Parathyroid adenoma (tissue), 2 donors: ENCODE measurements at regions not wholly inside any gene's neighbourhood (a gene's known extent, or its start where the extent isn't known, plus 50 kb on each side); places are given as distances from the start of the nearest gene placed in this dataset.
"Not testable (repeated sequence)": the region's sequence is repeated elsewhere in the genome, so short reads cannot be mapped to it uniquely, and the experiment has no call there.

ENCODE experiments used
- H2AFZ ChIP-seq: fragments of 300-600 bp; sonication (generic); one replicate; pipeline ENCODE4 v1.7.0; 2017; ENCODE audit warnings: antibody characterized with exemption, mild to moderate bottlenecking
- H3K27ac ChIP-seq: fragments of 300-600 bp; sonication (generic); one replicate; pipeline ENCODE4 v1.7.0; 2017
- H3K27me3 ChIP-seq: fragments of 300-600 bp; sonication (generic); one replicate; pipeline ENCODE4 v1.7.0; 2017; ENCODE audit warnings: low read length; ENCODE audit not compliant: control insufficient read depth, insufficient read depth
- H3K36me3 ChIP-seq: fragments of 300-600 bp; sonication (generic); one replicate; pipeline ENCODE4 v1.7.0; 2017; ENCODE audit warnings: low read length; ENCODE audit not compliant: control insufficient read depth, insufficient read depth
- H3K4me1 ChIP-seq: fragments of 300-600 bp; sonication (generic); one replicate; pipeline ENCODE4 v1.7.0; 2017; ENCODE audit warnings: control low read depth
- H3K4me2 ChIP-seq: fragments of 300-600 bp; sonication (generic); one replicate; pipeline ENCODE4 v1.7.0; 2017; ENCODE audit warnings: low read length
- H3K4me3 ChIP-seq: fragments of 300-600 bp; sonication (generic); one replicate; pipeline ENCODE4 v1.7.0; 2017; ENCODE audit warnings: low read depth, low read length
- H3K79me2 ChIP-seq: fragments of 300-600 bp; sonication (generic); one replicate; pipeline ENCODE4 v1.7.0; 2017; ENCODE audit warnings: control low read depth
- H3K9ac ChIP-seq: fragments of 300-600 bp; sonication (generic); one replicate; pipeline ENCODE4 v1.7.0; 2017; ENCODE audit warnings: mild to moderate bottlenecking
- H3K9me3 ChIP-seq: fragments of 300-600 bp; sonication (generic); one replicate; pipeline ENCODE4 v1.7.0; 2017; ENCODE audit warnings: low read length; ENCODE audit not compliant: control insufficient read depth
- TF ChIP-seq, protein P1 (sequence below): fragments of 300-600 bp; sonication (generic); IDR thresholded peaks from one replicate; pipeline ENCODE4 v1.7.0; 2017; ENCODE audit warnings: antibody characterized with exemption, mild to moderate bottlenecking
- donor health status: primary hyperparathyroidism.

- Histone ChIP-seq H3K4me3 (no peak overlapping the region), H3K9me3 (no peaks in the 10 kb centered on the region), H3K27ac (no peak overlapping the region), H3K4me1 (no peaks in the 10 kb centered on the region), H3K4me2 (no peak overlapping the region), H3K79me2 (no peaks in the 10 kb centered on the region), H3K27me3 (no peaks in the 10 kb centered on the region), H3K9ac (no peak overlapping the region), H2AFZ (no peak overlapping the region), H3K36me3 (no peaks in the 10 kb centered on the region)
- TF ChIP-seq, protein P1, sequence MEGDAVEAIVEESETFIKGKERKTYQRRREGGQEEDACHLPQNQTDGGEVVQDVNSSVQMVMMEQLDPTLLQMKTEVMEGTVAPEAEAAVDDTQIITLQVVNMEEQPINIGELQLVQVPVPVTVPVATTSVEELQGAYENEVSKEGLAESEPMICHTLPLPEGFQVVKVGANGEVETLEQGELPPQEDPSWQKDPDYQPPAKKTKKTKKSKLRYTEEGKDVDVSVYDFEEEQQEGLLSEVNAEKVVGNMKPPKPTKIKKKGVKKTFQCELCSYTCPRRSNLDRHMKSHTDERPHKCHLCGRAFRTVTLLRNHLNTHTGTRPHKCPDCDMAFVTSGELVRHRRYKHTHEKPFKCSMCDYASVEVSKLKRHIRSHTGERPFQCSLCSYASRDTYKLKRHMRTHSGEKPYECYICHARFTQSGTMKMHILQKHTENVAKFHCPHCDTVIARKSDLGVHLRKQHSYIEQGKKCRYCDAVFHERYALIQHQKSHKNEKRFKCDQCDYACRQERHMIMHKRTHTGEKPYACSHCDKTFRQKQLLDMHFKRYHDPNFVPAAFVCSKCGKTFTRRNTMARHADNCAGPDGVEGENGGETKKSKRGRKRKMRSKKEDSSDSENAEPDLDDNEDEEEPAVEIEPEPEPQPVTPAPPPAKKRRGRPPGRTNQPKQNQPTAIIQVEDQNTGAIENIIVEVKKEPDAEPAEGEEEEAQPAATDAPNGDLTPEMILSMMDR: no peak
These were observed 68.0 kb downstream of the TEX35 start for GRCh38 chr1:178580876-178581275.

- no peaks in the 10 kb centered on the region for H3K36me3 ChIP-seq
- H3K4me3 ChIP-seq: no peak overlapping the region
- H3K9ac ChIP-seq: no peak overlapping the region
- no peaks in the 10 kb centered on the region for H3K79me2 ChIP-seq
- H2AFZ ChIP-seq: no peak overlapping the region
- no peaks in the 10 kb centered on the region for H3K27me3 ChIP-seq
- TF ChIP-seq, protein P1: no peak
- no peak overlapping the region for H3K27ac ChIP-seq
- no peak overlapping the region for H3K4me2 ChIP-seq
- H3K9me3 ChIP-seq: no peaks in the 10 kb centered on the region
- H3K4me1 ChIP-seq: no peaks in the 10 kb centered on the region
These were observed 68.7 kb downstream of the TEX35 start for GRCh38 chr1:178581351-178582303.

DNA sequence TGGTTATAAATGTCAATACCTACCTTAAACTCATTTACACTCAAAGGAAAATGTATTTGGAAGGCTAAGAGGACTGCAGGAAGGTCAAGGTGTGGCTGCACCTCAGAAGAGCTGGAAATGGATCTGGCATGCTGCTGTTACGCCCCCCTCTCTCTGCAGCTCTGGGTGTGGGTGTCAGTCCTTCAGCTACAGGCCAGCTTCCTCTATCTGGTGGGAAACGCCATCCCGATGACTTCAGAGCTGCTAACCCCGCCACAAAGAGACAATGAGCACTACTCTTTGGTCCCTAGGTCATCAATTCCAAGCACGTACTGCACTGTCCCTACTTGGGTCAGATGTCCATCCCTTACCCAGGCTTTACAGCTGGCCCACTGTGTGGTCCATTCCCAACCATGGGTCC lies 74.2 kb downstream of the TEX35 start:
- TF ChIP-seq, protein P1: no peak
- Histone ChIP-seq H3K4me3 (no peak overlapping the region), H3K36me3 (no peaks in the 10 kb centered on the region), H3K79me2 (no peaks in the 10 kb centered on the region), H2AFZ (no peak overlapping the region), H3K9me3 (no peaks in the 10 kb centered on the region), H3K4me1 (no peaks in the 10 kb centered on the region), H3K9ac (no peak overlapping the region), H3K27me3 (no peaks in the 10 kb centered on the region), H3K4me2 (no peak overlapping the region), H3K27ac (no peak overlapping the region)

GRCh38 chr1:178587975-178588374 lies 75.1 kb downstream of the TEX35 start:
- Histone ChIP-seq H3K4me3 (no peak overlapping the region), H3K4me2 (no peak overlapping the region), H3K36me3 (no peaks in the 10 kb centered on the region), H3K4me1 (no peaks in the 10 kb centered on the region), H3K27ac (no peak overlapping the region), H3K9ac (no peak overlapping the region), H3K79me2 (no peaks in the 10 kb centered on the region), H3K9me3 (no peaks in the 10 kb centered on the region), H2AFZ (no peak overlapping the region), H3K27me3 (no peaks in the 10 kb centered on the region)
- TF ChIP-seq, protein P1: no peak

DNA sequence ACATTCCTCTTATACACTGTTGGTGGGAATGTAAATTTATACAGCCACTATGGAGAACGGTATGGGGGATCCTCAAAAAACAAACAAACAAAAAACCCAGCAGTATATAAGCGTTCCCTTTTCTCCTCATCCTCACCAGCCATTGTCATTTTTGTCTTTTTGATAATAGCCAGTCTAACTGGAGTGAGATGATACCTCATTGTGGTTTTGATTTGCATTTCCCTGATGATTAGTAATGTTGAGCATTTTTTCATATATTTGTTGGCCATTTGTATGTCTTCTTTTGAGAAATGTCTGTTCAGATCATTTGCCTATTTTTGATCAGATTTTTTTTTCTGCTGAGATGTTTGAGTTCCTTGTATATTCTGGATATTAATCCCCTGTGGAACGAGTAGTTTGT lies 76.1 kb downstream of the TEX35 start:
- not testable (repeated sequence) for H3K27ac ChIP-seq, H3K79me2 ChIP-seq, H3K9ac ChIP-seq, H3K4me3 ChIP-seq, H3K36me3 ChIP-seq, H3K9me3 ChIP-seq, H3K27me3 ChIP-seq, H2AFZ ChIP-seq, H3K4me2 ChIP-seq, H3K4me1 ChIP-seq

GRCh38 chr1:178591811-178592210 lies 78.9 kb downstream of the TEX35 start:
- H3K9ac ChIP-seq, H3K4me3 ChIP-seq, H3K36me3 ChIP-seq, H3K4me1 ChIP-seq, H3K27me3 ChIP-seq, H2AFZ ChIP-seq, H3K79me2 ChIP-seq, H3K27ac ChIP-seq, H3K9me3 ChIP-seq, H3K4me2 ChIP-seq: not testable (repeated sequence)
